Caki2 (cell line): ENCODE measurements at regions not wholly inside any gene's neighbourhood (a gene's known extent, or its start where the extent isn't known, plus 50 kb on each side); places are given as distances from the start of the nearest gene placed in this dataset.
"Not testable (repeated sequence)": the region's sequence is repeated elsewhere in the genome, so short reads cannot be mapped to it uniquely, and the experiment has no call there.

Source experiments
- DNase-seq: peaks from one replicate; pipeline ENCODE4 v3.0.0-alpha.2; 2015; ENCODE audit warnings: low read depth
- in situ Hi-C: cut with HindIII; loops from 2 replicates; pipeline ENCODE4 v1.10.0; 2016; ENCODE audit warnings: low sequenced_read_pairs, low pct_unique_long_range_greater_than_20kb, mixed read lengths

GRCh38 chr1:200496937-200497336 lies 87.1 kb upstream of the ZNF281 start:
- DNase-seq, result no peak
- in situ Hi-C loops, result no loop called here

- no peak for DNase-seq
- in situ Hi-C loops, result no loop called here
These were observed 86.1 kb upstream of the ZNF281 start for GRCh38 chr1:200495901-200496300.

- in situ Hi-C loops, result no loop called here
- peak; percentile 48 for DNase-seq
These were observed 83.5 kb upstream of the ZNF281 start for GRCh38 chr1:200493344-200493743.

- in situ Hi-C loops, result no loop called here
- no peak for DNase-seq
These were observed 81.3 kb upstream of the ZNF281 start for GRCh38 chr1:200491103-200491502.

- in situ Hi-C loops, result no loop called here
- DNase-seq, result no peak
These were observed 80.3 kb upstream of the ZNF281 start for GRCh38 chr1:200490183-200490582.

GRCh38 chr1:200488375-200489165 lies 78.7 kb upstream of the ZNF281 start:
- DNase-seq, result peak; percentile 70
- in situ Hi-C loops, result no loop called here

- in situ Hi-C loops, result no loop called here
- no peak for DNase-seq
These were observed 77.8 kb upstream of the ZNF281 start for GRCh38 chr1:200487650-200488049.

- DNase-seq, result no peak
- in situ Hi-C loops, result no loop called here
These were observed 76.8 kb upstream of the ZNF281 start for GRCh38 chr1:200486634-200487033.

GRCh38 chr1:200484438-200484946 lies 74.7 kb upstream of the ZNF281 start:
- in situ Hi-C loops, result not testable (repeated sequence)

GRCh38 chr1:200483491-200484143 lies 73.8 kb upstream of the ZNF281 start:
- in situ Hi-C loops, result no loop called here

More at GRCh38 chr1:200484438-200484946, 74.7 kb upstream of the ZNF281 start:
- not testable (repeated sequence) for DNase-seq

GRCh38 chr1:200480964-200481363 lies 71.1 kb upstream of the ZNF281 start:
- in situ Hi-C loops, result no loop called here

More at GRCh38 chr1:200483491-200484143, 73.8 kb upstream of the ZNF281 start:
- DNase-seq, result peak; percentile 88

GRCh38 chr1:200479816-200480215 lies 70.0 kb upstream of the ZNF281 start:
- in situ Hi-C loops, result no loop called here

More at GRCh38 chr1:200480964-200481363, 71.1 kb upstream of the ZNF281 start:
- no peak for DNase-seq

GRCh38 chr1:200478945-200479558 lies 69.2 kb upstream of the ZNF281 start:
- DNase-seq, result no peak
- in situ Hi-C loops, result no loop called here

More at GRCh38 chr1:200479816-200480215, 70.0 kb upstream of the ZNF281 start:
- DNase-seq, result no peak

GRCh38 chr1:200478239-200478623 lies 68.4 kb upstream of the ZNF281 start:
- in situ Hi-C loops, result no loop called here
- no peak for DNase-seq

GRCh38 chr1:200474633-200475032 lies 64.8 kb upstream of the ZNF281 start:
- no peak for DNase-seq

GRCh38 chr1:200473698-200474371 lies 64.0 kb upstream of the ZNF281 start:
- in situ Hi-C loops, result no loop called here
- DNase-seq, result peak; percentile 78

More at GRCh38 chr1:200474633-200475032, 64.8 kb upstream of the ZNF281 start:
- in situ Hi-C loops, result no loop called here

- DNase-seq, result no peak
- in situ Hi-C loops, result no loop called here
These were observed 61.9 kb upstream of the ZNF281 start for GRCh38 chr1:200471739-200472138.

- DNase-seq, result peak; percentile 60
- in situ Hi-C loops, result no loop called here
These were observed 58.6 kb upstream of the ZNF281 start for GRCh38 chr1:200468264-200469001.
